ENCODE measurements at regions not wholly inside any gene's neighbourhood (a gene's known extent, or its start where the extent isn't known, plus 50 kb on each side); places are given as distances from the start of the nearest gene placed in this dataset.
"Not testable (repeated sequence)": the region's sequence is repeated elsewhere in the genome, so short reads cannot be mapped to it uniquely, and the experiment has no call there.

DNA sequence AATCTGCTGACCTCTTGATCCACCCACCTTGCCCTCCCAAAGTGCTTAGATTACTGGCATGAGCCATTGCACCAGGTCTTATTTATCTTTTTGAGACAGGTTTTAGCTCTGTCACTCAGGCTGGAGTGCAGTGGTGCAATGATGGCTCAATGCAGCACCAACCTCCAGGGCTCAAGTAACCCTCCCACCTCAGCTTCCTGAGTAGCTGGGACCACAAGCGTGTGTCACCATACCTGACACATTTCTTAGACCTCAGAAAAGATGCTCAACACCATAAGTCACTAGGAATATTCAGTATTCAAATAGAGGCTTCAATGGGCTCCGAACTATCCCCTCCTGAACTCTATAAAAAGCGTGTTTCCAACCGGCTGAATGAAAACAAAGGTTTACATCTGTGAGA is 268.6 kb upstream of the ZNF337 start:
- H3K27me3 ChIP-seq (ENCODE audit: insufficient read depth, low read length); H4K20me1 ChIP-seq (ENCODE audit: insufficient read depth, low read length); H3K36me3 ChIP-seq (ENCODE audit: insufficient read depth, low read length); H3K9me3 ChIP-seq (ENCODE audit: low read depth, low read length); H3K79me2 ChIP-seq (ENCODE audit: insufficient read depth, low read length); H3K27ac ChIP-seq (ENCODE audit: low read depth, low read length); H3K4me2 ChIP-seq (ENCODE audit: insufficient read depth, low read length); H3K4me1 ChIP-seq (ENCODE audit: insufficient read depth, low read length); H2AFZ ChIP-seq (ENCODE audit: low read length); DNase-seq (ENCODE audit: insufficient read length, low spot score, missing footprints); H3K4me3 ChIP-seq (ENCODE audit: insufficient read depth, low read length): not testable (repeated sequence)

DNA sequence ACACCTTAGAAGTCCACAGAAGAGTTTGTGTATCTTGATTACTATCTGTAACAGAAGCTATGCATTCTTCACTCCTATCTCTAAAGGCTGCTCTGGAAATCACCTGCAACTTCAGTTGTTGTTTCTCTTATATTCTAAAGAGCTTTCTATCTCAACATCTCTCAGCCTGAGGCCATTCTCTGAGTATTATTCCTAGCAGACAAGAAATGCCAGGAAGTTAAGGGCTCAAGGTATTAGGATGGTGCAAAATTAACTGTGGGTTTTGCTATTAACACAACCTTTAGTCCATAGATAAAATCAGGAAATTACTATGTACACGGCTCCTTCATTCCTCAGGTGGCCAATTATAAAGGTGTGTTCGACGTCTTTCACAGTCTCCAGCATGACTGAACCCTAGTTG is 257.2 kb upstream of the ZNF337 start:
- not testable (repeated sequence) for H3K27me3 ChIP-seq (ENCODE audit: insufficient read depth, low read length); H3K9me3 ChIP-seq (ENCODE audit: low read depth, low read length); DNase-seq (ENCODE audit: insufficient read length, low spot score, missing footprints); H3K4me3 ChIP-seq (ENCODE audit: insufficient read depth, low read length); H3K79me2 ChIP-seq (ENCODE audit: insufficient read depth, low read length); H3K4me1 ChIP-seq (ENCODE audit: insufficient read depth, low read length); H3K36me3 ChIP-seq (ENCODE audit: insufficient read depth, low read length); H3K4me2 ChIP-seq (ENCODE audit: insufficient read depth, low read length); H2AFZ ChIP-seq (ENCODE audit: low read length); H4K20me1 ChIP-seq (ENCODE audit: insufficient read depth, low read length); H3K27ac ChIP-seq (ENCODE audit: low read depth, low read length)

DNA sequence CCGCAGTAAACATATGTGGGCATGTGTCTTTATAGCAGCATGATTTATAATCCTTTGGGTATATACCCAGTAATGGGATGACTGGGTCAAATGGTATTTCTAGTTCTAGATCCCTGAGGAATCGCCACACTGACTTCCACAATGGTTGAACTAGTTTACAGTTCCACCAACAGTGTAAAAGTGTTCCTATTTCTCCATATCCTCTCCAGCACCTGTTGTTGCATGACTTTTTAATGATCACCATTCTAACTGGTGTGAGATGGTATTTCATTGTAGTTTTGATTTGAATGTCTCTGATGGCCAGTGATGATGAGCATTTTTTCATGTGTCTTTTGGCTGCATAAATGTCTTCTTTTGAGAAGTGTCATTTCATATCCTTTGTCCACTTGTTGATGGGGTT is 238.6 kb upstream of the ZNF337 start:
- H3K4me2 ChIP-seq (ENCODE audit: insufficient read depth, low read length); H3K27me3 ChIP-seq (ENCODE audit: insufficient read depth, low read length); H2AFZ ChIP-seq (ENCODE audit: low read length); H3K4me1 ChIP-seq (ENCODE audit: insufficient read depth, low read length); DNase-seq (ENCODE audit: insufficient read length, low spot score, missing footprints); H3K79me2 ChIP-seq (ENCODE audit: insufficient read depth, low read length); H3K36me3 ChIP-seq (ENCODE audit: insufficient read depth, low read length); H3K4me3 ChIP-seq (ENCODE audit: insufficient read depth, low read length); H3K27ac ChIP-seq (ENCODE audit: low read depth, low read length); H3K9me3 ChIP-seq (ENCODE audit: low read depth, low read length); H4K20me1 ChIP-seq (ENCODE audit: insufficient read depth, low read length): not testable (repeated sequence)

DNA sequence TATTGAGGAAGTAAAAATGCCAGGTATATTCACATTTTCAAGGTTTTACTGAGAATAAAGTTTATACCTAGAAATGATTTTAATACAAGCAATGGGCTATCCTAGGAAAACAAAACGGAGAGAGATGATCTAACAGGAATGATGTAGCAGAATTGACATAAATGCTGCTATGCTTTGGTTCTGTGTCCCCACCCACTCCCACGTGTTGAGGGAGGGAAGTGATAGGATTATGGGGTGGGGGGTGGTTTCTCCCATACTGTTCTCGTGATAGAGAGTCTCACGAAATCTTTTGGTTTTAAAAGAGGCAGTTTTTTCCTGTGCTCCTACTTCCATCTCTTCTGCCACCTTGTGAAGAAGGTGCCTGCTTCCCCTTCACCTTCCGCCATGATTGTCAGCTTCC is 236.2 kb upstream of the ZNF337 start:
- DNase-seq (ENCODE audit: insufficient read length, low spot score, missing footprints); H3K4me1 ChIP-seq (ENCODE audit: insufficient read depth, low read length); H2AFZ ChIP-seq (ENCODE audit: low read length); H3K4me2 ChIP-seq (ENCODE audit: insufficient read depth, low read length); H3K79me2 ChIP-seq (ENCODE audit: insufficient read depth, low read length); H3K9me3 ChIP-seq (ENCODE audit: low read depth, low read length); H3K27ac ChIP-seq (ENCODE audit: low read depth, low read length); H4K20me1 ChIP-seq (ENCODE audit: insufficient read depth, low read length); H3K36me3 ChIP-seq (ENCODE audit: insufficient read depth, low read length); H3K4me3 ChIP-seq (ENCODE audit: insufficient read depth, low read length); H3K27me3 ChIP-seq (ENCODE audit: insufficient read depth, low read length): not testable (repeated sequence)

DNA sequence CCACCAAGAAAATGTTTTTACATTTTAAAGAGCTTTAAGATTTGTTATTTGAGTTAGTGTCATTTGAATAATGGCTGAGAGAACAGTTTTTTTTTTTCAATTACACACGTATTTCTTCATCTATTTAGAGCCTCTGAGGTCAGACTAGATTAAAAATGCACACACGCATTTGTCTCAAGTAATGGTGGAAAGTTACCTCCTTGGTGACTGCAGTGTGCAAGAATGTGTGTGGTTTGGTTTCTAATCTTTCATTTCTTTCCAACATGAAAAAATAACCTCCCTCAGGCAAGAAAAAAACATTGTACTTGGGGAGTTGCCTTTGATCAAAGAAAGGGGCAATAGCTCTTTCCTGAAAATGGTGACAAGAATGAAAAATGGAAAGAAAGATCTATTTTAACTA is 235.5 kb upstream of the ZNF337 start:
- H3K4me2 ChIP-seq (ENCODE audit: insufficient read depth, low read length), result not testable (repeated sequence)

DNA sequence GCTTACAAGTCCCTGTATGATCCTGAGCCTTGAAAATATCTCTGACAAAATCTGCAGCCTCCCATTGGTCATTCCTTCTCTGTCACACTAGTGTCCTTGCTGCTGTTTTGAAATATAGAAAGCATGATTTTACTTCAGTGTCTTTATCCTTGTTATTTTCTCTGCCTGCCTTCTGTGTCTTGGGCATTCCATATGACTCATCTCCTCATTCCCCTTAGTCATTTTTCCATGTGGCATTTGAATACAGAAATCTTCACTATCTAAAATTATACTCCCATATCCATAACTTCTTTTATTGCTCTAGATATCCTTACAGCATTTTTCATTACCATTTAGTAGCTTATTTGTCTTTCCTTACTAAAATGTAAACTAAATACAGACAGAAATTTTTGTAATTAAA is 205.7 kb upstream of the ZNF337 start:
- H3K27ac ChIP-seq (ENCODE audit: low read depth, low read length); H3K4me1 ChIP-seq (ENCODE audit: insufficient read depth, low read length); H2AFZ ChIP-seq (ENCODE audit: low read length); H3K9me3 ChIP-seq (ENCODE audit: low read depth, low read length); H3K36me3 ChIP-seq (ENCODE audit: insufficient read depth, low read length); H3K4me2 ChIP-seq (ENCODE audit: insufficient read depth, low read length); H3K27me3 ChIP-seq (ENCODE audit: insufficient read depth, low read length); H3K4me3 ChIP-seq (ENCODE audit: insufficient read depth, low read length); H3K79me2 ChIP-seq (ENCODE audit: insufficient read depth, low read length); H4K20me1 ChIP-seq (ENCODE audit: insufficient read depth, low read length): not testable (repeated sequence)
- peak; percentile 14 for DNase-seq (ENCODE audit: insufficient read length, low spot score, missing footprints)

More for the DNA sequence above, 235.5 kb upstream of the ZNF337 start:
- H3K9me3 ChIP-seq (ENCODE audit: low read depth, low read length); H2AFZ ChIP-seq (ENCODE audit: low read length); H3K36me3 ChIP-seq (ENCODE audit: insufficient read depth, low read length); H3K27me3 ChIP-seq (ENCODE audit: insufficient read depth, low read length); H3K79me2 ChIP-seq (ENCODE audit: insufficient read depth, low read length); DNase-seq (ENCODE audit: insufficient read length, low spot score, missing footprints); H3K4me1 ChIP-seq (ENCODE audit: insufficient read depth, low read length); H4K20me1 ChIP-seq (ENCODE audit: insufficient read depth, low read length); H3K27ac ChIP-seq (ENCODE audit: low read depth, low read length); H3K4me3 ChIP-seq (ENCODE audit: insufficient read depth, low read length): not testable (repeated sequence)

DNA sequence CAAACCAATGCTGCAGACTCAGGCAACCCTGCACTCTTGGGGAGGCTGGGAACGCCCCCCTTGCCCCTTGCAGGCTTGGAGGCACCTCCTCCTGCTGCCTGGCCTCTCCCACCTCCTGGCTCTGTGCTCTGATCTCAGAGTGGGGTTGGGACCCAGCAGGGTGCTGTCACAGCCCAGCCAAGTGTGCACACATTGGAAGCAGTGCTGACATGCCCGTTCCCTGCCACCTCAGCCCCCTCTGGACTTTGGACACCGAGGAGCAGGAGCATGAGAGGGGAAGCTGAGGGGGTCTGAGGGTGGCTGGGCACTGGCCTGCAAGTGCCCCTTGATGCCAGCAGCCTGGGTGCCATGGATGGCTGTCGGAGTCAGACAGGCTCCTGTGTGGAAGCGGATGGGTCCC is 202.0 kb upstream of the ZNF337 start:
- not testable (repeated sequence) for H3K27ac ChIP-seq (ENCODE audit: low read depth, low read length); H3K27me3 ChIP-seq (ENCODE audit: insufficient read depth, low read length); H3K36me3 ChIP-seq (ENCODE audit: insufficient read depth, low read length); DNase-seq (ENCODE audit: insufficient read length, low spot score, missing footprints); H3K4me1 ChIP-seq (ENCODE audit: insufficient read depth, low read length); H3K79me2 ChIP-seq (ENCODE audit: insufficient read depth, low read length); H3K4me3 ChIP-seq (ENCODE audit: insufficient read depth, low read length); H3K9me3 ChIP-seq (ENCODE audit: low read depth, low read length); H4K20me1 ChIP-seq (ENCODE audit: insufficient read depth, low read length); H2AFZ ChIP-seq (ENCODE audit: low read length); H3K4me2 ChIP-seq (ENCODE audit: insufficient read depth, low read length)

DNA sequence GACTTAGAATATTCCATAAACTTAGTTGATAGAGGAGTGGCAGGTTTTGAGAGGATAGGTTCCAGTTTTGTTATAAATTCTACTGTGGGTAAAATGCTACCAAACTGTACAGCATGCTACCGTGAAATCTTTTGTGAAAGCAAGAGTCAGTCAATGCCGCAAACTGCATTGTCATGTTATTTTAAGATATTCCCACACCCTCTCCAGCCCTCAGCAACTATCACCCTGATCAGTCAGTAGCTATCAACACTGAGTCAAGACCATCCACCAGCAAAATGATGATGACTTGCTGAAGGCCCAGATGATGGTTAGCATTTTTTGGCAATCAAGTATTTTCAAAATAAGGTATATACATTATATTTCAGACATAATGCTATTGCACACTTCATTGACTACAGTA is 182.4 kb upstream of the ZNF337 start:
- H2AFZ ChIP-seq (ENCODE audit: low read length); H3K4me1 ChIP-seq (ENCODE audit: insufficient read depth, low read length); H3K79me2 ChIP-seq (ENCODE audit: insufficient read depth, low read length); H3K36me3 ChIP-seq (ENCODE audit: insufficient read depth, low read length); H3K4me3 ChIP-seq (ENCODE audit: insufficient read depth, low read length); H3K4me2 ChIP-seq (ENCODE audit: insufficient read depth, low read length); H4K20me1 ChIP-seq (ENCODE audit: insufficient read depth, low read length); H3K27me3 ChIP-seq (ENCODE audit: insufficient read depth, low read length); H3K27ac ChIP-seq (ENCODE audit: low read depth, low read length); H3K9me3 ChIP-seq (ENCODE audit: low read depth, low read length); DNase-seq (ENCODE audit: insufficient read length, low spot score, missing footprints): not testable (repeated sequence)

DNA sequence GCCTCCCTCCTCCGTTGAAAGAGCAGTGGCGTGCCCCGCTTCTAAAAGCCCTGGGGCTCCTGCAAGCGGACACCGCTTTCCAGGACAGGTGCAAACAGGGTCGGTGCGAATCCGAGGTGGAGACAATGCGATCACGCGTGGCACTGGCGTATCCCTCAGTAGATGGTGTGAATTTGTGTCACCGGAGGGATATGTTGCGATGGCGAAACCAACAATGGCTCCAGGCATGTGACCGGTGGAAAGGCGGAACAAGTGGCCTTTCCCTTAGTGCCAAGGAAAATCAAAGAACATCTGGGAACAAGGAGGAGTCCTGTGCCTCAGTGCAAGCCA is 172.0 kb upstream of the ZNF337 start:
- not testable (repeated sequence) for DNase-seq (ENCODE audit: insufficient read length, low spot score, missing footprints); H3K4me1 ChIP-seq (ENCODE audit: insufficient read depth, low read length); H3K36me3 ChIP-seq (ENCODE audit: insufficient read depth, low read length); H3K27me3 ChIP-seq (ENCODE audit: insufficient read depth, low read length); H4K20me1 ChIP-seq (ENCODE audit: insufficient read depth, low read length); H3K9me3 ChIP-seq (ENCODE audit: low read depth, low read length); H3K79me2 ChIP-seq (ENCODE audit: insufficient read depth, low read length); H3K27ac ChIP-seq (ENCODE audit: low read depth, low read length)
- peak overlapping the region; percentile 75 for H3K4me3 ChIP-seq (ENCODE audit: insufficient read depth, low read length)
- peak overlapping the region; percentile 97 for H3K4me2 ChIP-seq (ENCODE audit: insufficient read depth, low read length)
- H2AFZ ChIP-seq (ENCODE audit: low read length), result peak overlapping the region; percentile 99

Measured in osteoblast (primary cell).